ENCODE measurements at regions not wholly inside any gene's neighbourhood (a gene's known extent, or its start where the extent isn't known, plus 50 kb on each side); places are given as distances from the start of the nearest gene placed in this dataset.

DNA sequence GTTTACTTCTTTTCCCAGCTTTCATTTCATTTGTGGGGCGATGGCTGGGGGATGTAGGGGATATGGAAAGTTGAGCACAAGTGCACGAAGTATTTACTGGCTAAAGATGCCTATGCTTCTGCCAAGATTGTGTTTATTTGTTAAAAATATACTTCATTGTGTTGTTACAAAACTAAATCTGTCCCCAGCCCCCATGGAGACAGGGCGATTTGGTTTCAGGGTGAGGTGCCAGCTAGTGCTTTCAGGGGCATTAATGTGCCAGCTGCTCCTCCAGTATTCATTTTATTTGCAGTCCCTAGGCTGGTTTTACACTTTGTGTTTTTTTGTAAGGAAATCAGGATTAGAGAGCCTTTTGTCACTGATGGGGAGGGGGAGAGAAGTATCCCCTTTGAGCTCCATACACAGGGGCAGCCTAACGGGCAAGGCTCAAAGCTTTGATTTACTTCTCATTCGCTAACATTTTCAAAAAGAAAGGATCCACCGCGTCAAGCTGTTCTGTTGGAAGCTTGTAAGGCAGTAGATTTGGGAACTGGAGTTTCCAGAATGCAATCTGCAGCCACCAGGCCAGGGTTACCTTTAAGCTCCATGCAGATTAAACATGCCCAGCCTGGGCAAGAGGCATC lies 198.7 kb upstream of the PLEKHG7 start:
- BruUV-seq (replicated peaks), result no TSS peak
- Histone ChIP-seq H3K27ac (ENCODE audit: low read depth, low read length, poor library complexity, severe bottlenecking) (no peak overlapping the region), H3K9me3 (ENCODE audit: low read depth, low read length, poor library complexity, severe bottlenecking) (no peaks in the 10 kb centered on the region), H3K36me3 (ENCODE audit: insufficient read depth, low read length, poor library complexity, severe bottlenecking) (no peaks in the 10 kb centered on the region), H3K27me3 (replicated peaks; ENCODE audit: insufficient read depth, low read depth, low read length, poor library complexity) (no peaks in the 10 kb centered on the region), H3K4me3 (ENCODE audit: low read depth, low read length, poor library complexity, severe bottlenecking) (no peak overlapping the region), H3K4me1 (ENCODE audit: insufficient read depth, low read length, poor library complexity, severe bottlenecking) (no peaks in the 10 kb centered on the region)
- TF ChIP-seq EZH2 (IDR thresholded peaks at IDR 0.05; ENCODE audit: borderline replicate concordance, low read depth, low read length, poor library complexity, severe bottlenecking), result no peak
- TF ChIP-seq, protein P1, sequence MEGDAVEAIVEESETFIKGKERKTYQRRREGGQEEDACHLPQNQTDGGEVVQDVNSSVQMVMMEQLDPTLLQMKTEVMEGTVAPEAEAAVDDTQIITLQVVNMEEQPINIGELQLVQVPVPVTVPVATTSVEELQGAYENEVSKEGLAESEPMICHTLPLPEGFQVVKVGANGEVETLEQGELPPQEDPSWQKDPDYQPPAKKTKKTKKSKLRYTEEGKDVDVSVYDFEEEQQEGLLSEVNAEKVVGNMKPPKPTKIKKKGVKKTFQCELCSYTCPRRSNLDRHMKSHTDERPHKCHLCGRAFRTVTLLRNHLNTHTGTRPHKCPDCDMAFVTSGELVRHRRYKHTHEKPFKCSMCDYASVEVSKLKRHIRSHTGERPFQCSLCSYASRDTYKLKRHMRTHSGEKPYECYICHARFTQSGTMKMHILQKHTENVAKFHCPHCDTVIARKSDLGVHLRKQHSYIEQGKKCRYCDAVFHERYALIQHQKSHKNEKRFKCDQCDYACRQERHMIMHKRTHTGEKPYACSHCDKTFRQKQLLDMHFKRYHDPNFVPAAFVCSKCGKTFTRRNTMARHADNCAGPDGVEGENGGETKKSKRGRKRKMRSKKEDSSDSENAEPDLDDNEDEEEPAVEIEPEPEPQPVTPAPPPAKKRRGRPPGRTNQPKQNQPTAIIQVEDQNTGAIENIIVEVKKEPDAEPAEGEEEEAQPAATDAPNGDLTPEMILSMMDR (conservative IDR thresholded peaks at IDR 0.05; ENCODE audit: low read depth, low read length), result no peak
- intact Hi-C loops (cut with micrococcal nuclease; ENCODE audit: unreplicated experiment), result no loop called here
- POLR2A ChIA-PET (ENCODE audit: low non-redundant PET), result interaction anchor here (0.6 kb wide), 1 partner anchor 140 kb away, joined by 3 read pairs; no protein-coding TSS in a partner anchor
- CTCF ChIA-PET, result no interaction called here
- DNase-seq (ENCODE audit: low spot score), result no peak

DNA sequence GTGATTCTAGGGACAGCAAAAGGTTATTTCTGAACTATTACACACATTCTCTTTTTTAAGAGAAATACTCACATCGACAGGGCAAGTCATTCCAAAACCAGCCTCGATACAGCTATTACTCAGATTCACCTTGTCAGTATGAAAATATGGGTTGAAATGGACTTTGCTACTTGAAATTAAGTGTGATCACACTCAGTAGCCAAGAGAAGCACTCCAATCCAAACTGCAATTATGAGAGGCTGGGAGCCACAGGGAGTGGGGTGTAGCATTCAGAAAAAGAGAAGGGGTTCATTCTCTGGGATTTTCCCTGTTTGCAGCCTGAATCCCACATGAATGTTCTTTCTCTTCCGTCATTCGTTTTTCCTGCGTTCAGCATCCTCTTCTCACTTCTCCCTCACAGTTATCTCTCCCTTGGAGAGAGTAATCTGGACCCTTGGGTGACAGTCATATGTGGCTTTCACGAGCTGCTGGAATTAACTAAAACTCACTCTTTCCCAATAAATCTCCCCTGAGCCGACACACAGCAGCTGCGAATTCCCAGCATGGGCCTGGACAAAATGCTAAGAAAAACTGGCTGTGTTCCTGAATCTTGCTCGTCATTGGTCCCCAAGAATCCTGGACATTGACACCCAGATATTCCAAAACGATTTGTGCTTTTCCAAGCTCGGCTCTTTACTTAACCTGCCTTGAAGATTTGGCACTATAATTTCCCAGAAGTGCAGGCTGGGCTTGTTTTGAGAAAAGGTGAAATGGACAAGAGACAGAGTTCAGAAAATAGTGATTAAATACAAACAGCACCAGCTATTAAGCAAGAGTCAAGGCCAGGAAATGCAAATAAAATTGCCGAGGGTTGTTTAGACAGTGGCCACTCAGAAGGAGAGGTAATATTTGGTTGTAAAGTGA lies 199.5 kb upstream of the PLEKHG7 start:
- POLR2A ChIA-PET (ENCODE audit: low non-redundant PET), result interaction anchor here (0.6 kb wide), 1 partner anchor 140 kb away, joined by 3 read pairs; no protein-coding TSS in a partner anchor
- Histone ChIP-seq H3K4me1 (ENCODE audit: insufficient read depth, low read length, poor library complexity, severe bottlenecking) (no peaks in the 10 kb centered on the region), H3K9me3 (ENCODE audit: low read depth, low read length, poor library complexity, severe bottlenecking) (no peaks in the 10 kb centered on the region), H3K27ac (ENCODE audit: low read depth, low read length, poor library complexity, severe bottlenecking) (no peak overlapping the region), H3K4me3 (ENCODE audit: low read depth, low read length, poor library complexity, severe bottlenecking) (no peak overlapping the region), H3K27me3 (replicated peaks; ENCODE audit: insufficient read depth, low read depth, low read length, poor library complexity) (no peaks in the 10 kb centered on the region), H3K36me3 (ENCODE audit: insufficient read depth, low read length, poor library complexity, severe bottlenecking) (no peaks in the 10 kb centered on the region)
- no peak for DNase-seq (ENCODE audit: low spot score)
- intact Hi-C loops (cut with micrococcal nuclease; ENCODE audit: unreplicated experiment), result no loop called here
- BruUV-seq (replicated peaks), result no TSS peak
- CTCF ChIA-PET, result interaction anchor here (0.9 kb wide), 1 partner anchor 13 kb away, joined by 6 read pairs; no protein-coding TSS in a partner anchor
- TF ChIP-seq, protein P1 (conservative IDR thresholded peaks at IDR 0.05; ENCODE audit: low read depth, low read length), result no peak
- no peak for TF ChIP-seq EZH2 (IDR thresholded peaks at IDR 0.05; ENCODE audit: borderline replicate concordance, low read depth, low read length, poor library complexity, severe bottlenecking)

DNA sequence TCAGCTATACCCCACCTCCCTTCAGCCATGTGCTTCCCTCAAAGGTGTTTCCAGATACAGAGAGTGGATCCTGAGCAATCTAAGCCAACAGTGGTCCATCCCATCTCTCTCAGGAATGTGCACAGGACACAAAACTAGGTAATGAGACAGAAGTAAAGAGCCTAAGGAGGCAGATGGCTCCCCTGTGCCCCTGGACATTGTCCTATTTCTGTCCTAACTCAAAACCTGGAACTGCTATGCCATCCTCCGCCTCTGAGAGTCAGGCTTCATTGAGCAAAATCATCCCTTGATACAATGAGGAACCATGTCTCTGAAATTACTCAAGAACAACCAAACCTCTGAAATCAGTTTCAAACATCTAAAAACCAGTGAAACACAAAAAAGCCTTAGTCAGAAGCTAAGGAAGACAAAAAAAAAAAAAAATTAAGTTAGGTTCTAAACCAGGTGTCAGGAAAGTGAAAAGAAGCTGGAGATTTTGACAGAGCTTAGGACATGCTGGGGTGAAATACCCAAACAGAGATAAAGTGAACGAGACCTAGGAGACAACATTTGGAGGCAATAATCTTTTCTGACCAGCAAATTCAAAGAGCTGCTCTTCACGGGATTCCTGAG lies 200.3 kb upstream of the PLEKHG7 start:
- H3K9me3 ChIP-seq (ENCODE audit: low read depth, low read length, poor library complexity, severe bottlenecking), result no peaks in the 10 kb centered on the region
- H3K4me1 ChIP-seq (ENCODE audit: insufficient read depth, low read length, poor library complexity, severe bottlenecking), result no peaks in the 10 kb centered on the region
- TF ChIP-seq, protein P1 (conservative IDR thresholded peaks at IDR 0.05; ENCODE audit: low read depth, low read length), result no peak
- no peak for TF ChIP-seq EZH2 (IDR thresholded peaks at IDR 0.05; ENCODE audit: borderline replicate concordance, low read depth, low read length, poor library complexity, severe bottlenecking)
- no peaks in the 10 kb centered on the region for H3K36me3 ChIP-seq (ENCODE audit: insufficient read depth, low read length, poor library complexity, severe bottlenecking)
- BruUV-seq (replicated peaks), result no TSS peak
- no peaks in the 10 kb centered on the region for H3K27me3 ChIP-seq (replicated peaks; ENCODE audit: insufficient read depth, low read depth, low read length, poor library complexity)
- ChIA-PET POLR2A (ENCODE audit: low non-redundant PET) (no interaction called here), CTCF (interaction anchor here (0.9 kb wide), 1 partner anchor 12 kb away, joined by 6 read pairs; no protein-coding TSS in a partner anchor)
- intact Hi-C loops (cut with micrococcal nuclease; ENCODE audit: unreplicated experiment), result no loop called here
- H3K4me3 ChIP-seq (ENCODE audit: low read depth, low read length, poor library complexity, severe bottlenecking), result no peak overlapping the region
- DNase-seq (ENCODE audit: low spot score), result no peak
- no peak overlapping the region for H3K27ac ChIP-seq (ENCODE audit: low read depth, low read length, poor library complexity, severe bottlenecking)

All from A673 (cell line).